CD4-positive, alpha-beta memory T cell (primary cell): ENCODE measurements at regions not wholly inside any gene's neighbourhood (a gene's known extent, or its start where the extent isn't known, plus 50 kb on each side); places are given as distances from the start of the nearest gene placed in this dataset.

Experiments used
- CTCF ChIA-PET: fragments of 350-600 bp; sonication (Branson Sonifier 250); formaldehyde crosslinking; loops from one replicate; lab custom pipeline; 2021; ENCODE audit warnings: inconsistent platforms; ENCODE audit not compliant: partially characterized antibody; lab: Charles Lee
- POLR2A ChIA-PET: fragments of 350-600 bp; sonication (Branson Sonifier 250); formaldehyde crosslinking; loops from one replicate; lab custom pipeline; 2021; ENCODE audit not compliant: partially characterized antibody; lab: Charles Lee
- DNase-seq, 5 donors: peaks; one replicate each; pipeline versions ENCODE4 v3.0.0 to v3.0.0-alpha.2; 2020 to 2022; ENCODE audit warnings: mixed read lengths in 1 of 5
- H3K27ac ChIP-seq: one replicate; pipeline ENCODE4 v1.7.0; 2013; ENCODE audit warnings: low read depth, low read length
- H3K27me3 ChIP-seq: 2 replicates; pipeline ENCODE4 v1.7.0; 2013; ENCODE audit warnings: mild to moderate bottlenecking, low read length, moderate library complexity; ENCODE audit not compliant: insufficient read depth
- H3K36me3 ChIP-seq: 2 replicates; pipeline ENCODE4 v1.7.0; 2013; ENCODE audit warnings: mild to moderate bottlenecking, low read length, moderate library complexity; ENCODE audit not compliant: insufficient read depth
- H3K4me1 ChIP-seq: 2 replicates; pipeline ENCODE4 v1.7.0; 2013; ENCODE audit warnings: mild to moderate bottlenecking, low read length, moderate library complexity; ENCODE audit not compliant: insufficient read depth
- H3K4me3 ChIP-seq, 2 donors: one replicate each; pipeline ENCODE4 v1.7.0; 2013; ENCODE audit warnings: low read length in 2 of 2, mild to moderate bottlenecking in 1 of 2
- H3K9me3 ChIP-seq, 2 donors: one replicate each; pipeline ENCODE4 v1.7.0; 2013; ENCODE audit warnings: low read length in 2 of 2, control low read depth in 1 of 2; ENCODE audit not compliant: control insufficient read depth in 1 of 2
- H3K27ac Mint-ChIP-seq, 7 donors: one replicate each; pipeline ENCODE4 v1.8.0; 2020 to 2021; ENCODE audit warnings: mixed read lengths in 7 of 7, mild to moderate bottlenecking in 6 of 7, inconsistent platforms in 3 of 7, moderate library complexity in 3 of 7
- H3K27me3 Mint-ChIP-seq, 2 donors: one replicate each; pipeline ENCODE4 v1.8.0; 2020 to 2021; ENCODE audit warnings: mixed read lengths in 2 of 2
- H3K36me3 Mint-ChIP-seq, 2 donors: one replicate each; pipeline ENCODE4 v1.8.0; 2020 to 2021; ENCODE audit warnings: mixed read lengths in 2 of 2, inconsistent platforms in 1 of 2, mild to moderate bottlenecking in 1 of 2
- H3K4me1 Mint-ChIP-seq, 4 donors: one replicate each; pipeline ENCODE4 v1.8.0; 2020 to 2021; ENCODE audit warnings: mixed read lengths in 4 of 4, mild to moderate bottlenecking in 1 of 4
- H3K4me3 Mint-ChIP-seq, 8 donors: one replicate each; pipeline ENCODE4 v1.8.0; 2020 to 2021; ENCODE audit warnings: mixed read lengths in 8 of 8, mild to moderate bottlenecking in 7 of 8, moderate library complexity in 6 of 8, inconsistent platforms in 3 of 8
- H3K9me3 Mint-ChIP-seq, 8 donors: one replicate each; pipeline ENCODE4 v1.8.0; 2020 to 2021; ENCODE audit warnings: mixed read lengths in 8 of 8, mild to moderate bottlenecking in 5 of 8, inconsistent platforms in 3 of 8, moderate library complexity in 1 of 8
- intact Hi-C: fragments of 100-400 bp; cut with micrococcal nuclease; formaldehyde crosslinking; loops from one replicate; pipeline ENCODE4 v1.15.1; 2023

GRCh38 chr20:54324652-54325285 is 116.9 kb downstream of the PFDN4 start:
- Histone ChIP-seq H3K4me3 (no peak overlapping the region), H3K27ac (no peak overlapping the region), H3K36me3 (no peaks in the 10 kb centered on the region), H3K9me3 (no peaks in the 10 kb centered on the region), H3K27me3 (no peaks in the 10 kb centered on the region), H3K4me1 (no peaks in the 10 kb centered on the region)
- DNase-seq: no peak
- no peaks in the 10 kb centered on the region for H3K27me3 Mint-ChIP-seq
- no peaks in the 10 kb centered on the region for H3K36me3 Mint-ChIP-seq
- no peak overlapping the region for H3K27ac Mint-ChIP-seq
- H3K9me3 Mint-ChIP-seq: no peaks in the 10 kb centered on the region
- CTCF ChIA-PET: no interaction called here
- H3K4me3 Mint-ChIP-seq: no peak overlapping the region
- intact Hi-C loops: no loop called here
- H3K4me1 Mint-ChIP-seq: no peaks in the 10 kb centered on the region
- POLR2A ChIA-PET: no interaction called here

- Mint-ChIP-seq H3K27ac (no peak overlapping the region), H3K36me3 (no peaks in the 10 kb centered on the region), H3K4me3 (no peak overlapping the region), H3K9me3 (peaks cover 3 to 9% (median 5%) of the 10 kb centered on the region in 8 donors), H3K4me1 (no peaks in the 10 kb centered on the region), H3K27me3 (peaks cover 3 to 6% of the 10 kb centered on the region in 2 donors)
- no peak for DNase-seq
- H3K27ac ChIP-seq: no peak overlapping the region
- POLR2A ChIA-PET: no interaction called here
- H3K27me3 ChIP-seq: no peaks in the 10 kb centered on the region
- H3K9me3 ChIP-seq: no peaks in the 10 kb centered on the region
- CTCF ChIA-PET: no interaction called here
- H3K4me1 ChIP-seq: no peaks in the 10 kb centered on the region
- intact Hi-C loops: no loop called here
- no peaks in the 10 kb centered on the region for H3K36me3 ChIP-seq
- H3K4me3 ChIP-seq: no peak overlapping the region
Observed at GRCh38 chr20:54335299-54335698, 127.4 kb downstream of the PFDN4 start.

- no peaks in the 10 kb centered on the region for H3K4me1 Mint-ChIP-seq
- H3K27me3 Mint-ChIP-seq: peaks cover 0 to 6% of the 10 kb centered on the region in 2 donors
- H3K4me3 Mint-ChIP-seq: no peak overlapping the region
- POLR2A ChIA-PET: no interaction called here
- H3K36me3 Mint-ChIP-seq: no peaks in the 10 kb centered on the region
- no peak overlapping the region for H3K27ac Mint-ChIP-seq
- H3K4me1 ChIP-seq: no peaks in the 10 kb centered on the region
- peaks cover 3 to 9% (median 4%) of the 10 kb centered on the region in 8 donors for H3K9me3 Mint-ChIP-seq
- H3K4me3 ChIP-seq: no peak overlapping the region
- CTCF ChIA-PET: no interaction called here
- no peaks in the 10 kb centered on the region for H3K36me3 ChIP-seq
- H3K27ac ChIP-seq: no peak overlapping the region
- H3K9me3 ChIP-seq: no peaks in the 10 kb centered on the region
- intact Hi-C loops: no loop called here
- H3K27me3 ChIP-seq: no peaks in the 10 kb centered on the region
- DNase-seq: no peak
Observed at GRCh38 chr20:54337144-54337543, 129.3 kb downstream of the PFDN4 start.

- no peaks in the 10 kb centered on the region for H3K4me1 Mint-ChIP-seq
- H3K27ac Mint-ChIP-seq: no peak overlapping the region
- no peak overlapping the region for H3K4me3 Mint-ChIP-seq
- Histone ChIP-seq H3K9me3 (no peaks in the 10 kb centered on the region), H3K4me3 (no peak overlapping the region), H3K27ac (no peak overlapping the region), H3K36me3 (no peaks in the 10 kb centered on the region), H3K27me3 (no peaks in the 10 kb centered on the region), H3K4me1 (no peaks in the 10 kb centered on the region)
- intact Hi-C loops: no loop called here
- ChIA-PET POLR2A (no interaction called here), CTCF (no interaction called here)
- peaks cover 1 to 6% of the 10 kb centered on the region in 2 donors for H3K27me3 Mint-ChIP-seq
- no peaks in the 10 kb centered on the region for H3K36me3 Mint-ChIP-seq
- DNase-seq: no peak
- peaks cover 3 to 9% (median 5%) of the 10 kb centered on the region in 8 donors for H3K9me3 Mint-ChIP-seq
Observed at GRCh38 chr20:54339093-54339492, 131.2 kb downstream of the PFDN4 start.

DNA sequence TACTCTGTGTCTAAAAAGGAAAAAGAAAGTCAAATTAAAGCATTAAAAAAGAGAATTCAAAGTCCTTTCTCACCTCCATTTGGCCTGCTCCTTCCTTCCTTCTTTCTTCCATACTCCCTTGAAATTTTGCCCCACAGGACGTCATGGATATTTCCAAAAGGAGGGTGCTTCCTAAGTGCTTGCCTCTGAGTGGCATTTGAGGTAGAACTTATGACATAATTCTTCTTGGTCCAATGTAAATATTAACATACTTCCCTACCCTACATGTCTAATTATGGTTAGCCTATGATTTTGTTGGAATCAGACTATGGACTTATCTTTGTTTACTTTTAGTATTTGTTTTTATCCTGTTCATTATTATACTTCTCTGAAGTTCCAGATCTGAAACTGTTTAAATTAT is 132.3 kb downstream of the PFDN4 start:
- Histone ChIP-seq H3K36me3 (no peaks in the 10 kb centered on the region), H3K9me3 (no peaks in the 10 kb centered on the region), H3K27ac (no peak overlapping the region), H3K4me1 (no peaks in the 10 kb centered on the region), H3K27me3 (no peaks in the 10 kb centered on the region), H3K4me3 (no peak overlapping the region)
- ChIA-PET CTCF (no interaction called here), POLR2A (no interaction called here)
- Mint-ChIP-seq H3K4me1 (no peaks in the 10 kb centered on the region), H3K9me3 (peaks cover 0 to 6% (median 4%) of the 10 kb centered on the region in 8 donors), H3K4me3 (no peak overlapping the region), H3K27ac (no peak overlapping the region), H3K36me3 (no peaks in the 10 kb centered on the region), H3K27me3 (peaks cover 0 to 1% of the 10 kb centered on the region in 2 donors)
- no peak for DNase-seq
- intact Hi-C loops: no loop called here

DNA sequence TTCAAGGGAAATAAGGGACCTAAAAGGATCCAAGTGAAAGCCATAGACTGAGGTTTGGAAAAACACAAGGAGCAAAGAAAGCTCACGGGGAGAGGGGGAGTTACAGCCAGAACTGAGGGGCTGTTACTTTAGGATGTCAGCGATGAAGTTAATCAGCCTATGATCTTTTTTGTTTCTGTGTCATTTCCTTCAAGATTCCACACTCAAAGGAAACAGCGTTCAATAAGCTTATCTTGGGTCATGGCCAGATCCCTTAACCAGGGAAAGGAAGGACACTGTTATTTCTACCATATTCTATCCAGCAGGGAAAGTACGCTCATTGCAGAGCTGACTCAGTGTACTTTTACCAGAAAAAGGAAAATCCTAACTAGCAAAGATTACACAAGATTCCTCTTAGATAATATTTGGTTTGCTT is 132.8 kb downstream of the PFDN4 start:
- H3K4me3 ChIP-seq: no peak overlapping the region
- H3K36me3 Mint-ChIP-seq: no peaks in the 10 kb centered on the region
- no peaks in the 10 kb centered on the region for H3K9me3 ChIP-seq
- POLR2A ChIA-PET: no interaction called here
- no peak for DNase-seq
- H3K27ac ChIP-seq: no peak overlapping the region
- H3K4me1 Mint-ChIP-seq: no peaks in the 10 kb centered on the region
- H3K27me3 ChIP-seq: no peaks in the 10 kb centered on the region
- H3K27me3 Mint-ChIP-seq: peaks cover 0 to 1% of the 10 kb centered on the region in 2 donors
- H3K9me3 Mint-ChIP-seq: peaks cover 0 to 6% (median 3%) of the 10 kb centered on the region in 8 donors
- intact Hi-C loops: no loop called here
- H3K4me3 Mint-ChIP-seq: no peak overlapping the region
- H3K36me3 ChIP-seq: no peaks in the 10 kb centered on the region
- no peak overlapping the region for H3K27ac Mint-ChIP-seq
- H3K4me1 ChIP-seq: no peaks in the 10 kb centered on the region
- CTCF ChIA-PET: no interaction called here

DNA sequence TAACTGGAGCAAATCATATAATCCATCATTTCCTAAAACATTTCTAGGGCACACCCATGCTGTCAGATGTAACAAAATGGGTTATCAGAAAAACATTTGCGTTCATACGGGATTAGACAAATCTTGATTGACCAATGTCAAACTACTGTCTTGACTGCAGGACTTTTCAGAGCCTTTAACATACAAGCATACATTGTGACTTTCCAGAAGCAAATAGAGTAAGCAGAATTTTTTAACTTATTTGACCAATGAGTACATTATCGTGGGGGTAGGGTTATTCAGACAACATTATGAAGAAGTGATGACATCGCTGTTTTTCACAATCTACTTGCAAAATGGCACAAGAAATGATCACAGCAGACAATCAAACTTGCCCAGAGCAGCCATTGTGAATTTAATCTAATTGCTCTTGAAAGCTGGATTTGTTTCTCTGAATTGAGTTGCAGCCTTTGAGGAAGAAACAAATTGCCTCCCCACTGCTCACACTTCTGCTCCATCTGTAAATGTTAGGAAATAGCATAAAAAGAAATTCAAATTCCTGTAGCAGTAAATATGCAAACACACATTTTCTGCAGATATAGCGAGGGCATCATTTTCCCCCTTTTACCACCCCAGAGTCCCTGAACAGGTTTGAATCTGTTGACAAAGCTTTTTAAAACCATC is 133.0 kb upstream of the DOK5 start:
- Histone ChIP-seq H3K27ac (no peak overlapping the region), H3K36me3 (no peaks in the 10 kb centered on the region), H3K27me3 (no peaks in the 10 kb centered on the region), H3K4me1 (no peaks in the 10 kb centered on the region), H3K9me3 (no peaks in the 10 kb centered on the region), H3K4me3 (no peak overlapping the region)
- no peak for DNase-seq
- POLR2A ChIA-PET: no interaction called here
- no peaks in the 10 kb centered on the region for H3K36me3 Mint-ChIP-seq
- H3K4me3 Mint-ChIP-seq: no peak overlapping the region
- H3K4me1 Mint-ChIP-seq: no peaks in the 10 kb centered on the region
- H3K27ac Mint-ChIP-seq: no peak overlapping the region
- intact Hi-C loops: no loop called here
- peaks cover 0 to 3% (median 0%) of the 10 kb centered on the region in 8 donors for H3K9me3 Mint-ChIP-seq
- CTCF ChIA-PET: no interaction called here
- peaks cover 0 to 3% of the 10 kb centered on the region in 2 donors for H3K27me3 Mint-ChIP-seq
